ENCODE measurements at regions not wholly inside any gene's neighbourhood (a gene's known extent, or its start where the extent isn't known, plus 50 kb on each side); places are given as distances from the start of the nearest gene placed in this dataset.

DNA sequence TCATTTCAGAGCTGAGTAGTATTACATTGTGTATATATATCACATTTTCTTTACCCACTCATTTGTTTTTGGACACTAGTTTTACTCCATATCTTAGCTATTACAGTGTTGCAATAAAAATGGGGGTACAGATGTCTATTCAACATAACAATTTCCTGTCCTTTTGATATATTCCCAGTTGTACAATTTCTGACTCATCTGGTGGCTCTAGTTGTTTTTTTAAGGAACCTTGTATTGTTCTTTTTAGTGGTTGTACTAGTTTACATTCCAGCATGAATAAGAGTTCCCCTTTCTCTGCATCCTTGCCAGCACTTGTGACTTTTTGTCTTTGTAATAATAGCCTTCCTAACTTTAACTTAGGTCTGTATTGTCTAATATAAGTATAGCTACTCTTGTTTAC is 739.9 kb downstream of the XPNPEP1 start:
- H3K9me3 ChIP-seq (ENCODE audit: control insufficient read depth, insufficient read depth, low read depth, low read length): no peaks in the 10 kb centered on the region
- CTCF ChIA-PET: interaction anchor here (0.6 kb wide), 1 partner anchor 1292 kb away, joined by 3 read pairs; no protein-coding TSS in a partner anchor
- no peak overlapping the region for H3K4me3 ChIP-seq (ENCODE audit: low read depth, low read length)
- no peaks in the 10 kb centered on the region for H3K4me1 ChIP-seq (ENCODE audit: control insufficient read depth, insufficient read depth, low read length)
- POLR2A ChIA-PET: no interaction called here
- no peak overlapping the region for H3K27ac ChIP-seq (ENCODE audit: extremely low read depth, low read depth, low read length)
- TF ChIP-seq ZBTB7A (tag by site-specific recombination; IDR thresholded peaks at IDR 0.05; ENCODE audit: low read depth) (no peak), ZNF596 (tag by site-specific recombination; IDR thresholded peaks at IDR 0.05) (no peak), ZNF707 (tag by site-specific recombination; IDR thresholded peaks at IDR 0.05) (no peak)
- TF ChIP-seq, protein P1, sequence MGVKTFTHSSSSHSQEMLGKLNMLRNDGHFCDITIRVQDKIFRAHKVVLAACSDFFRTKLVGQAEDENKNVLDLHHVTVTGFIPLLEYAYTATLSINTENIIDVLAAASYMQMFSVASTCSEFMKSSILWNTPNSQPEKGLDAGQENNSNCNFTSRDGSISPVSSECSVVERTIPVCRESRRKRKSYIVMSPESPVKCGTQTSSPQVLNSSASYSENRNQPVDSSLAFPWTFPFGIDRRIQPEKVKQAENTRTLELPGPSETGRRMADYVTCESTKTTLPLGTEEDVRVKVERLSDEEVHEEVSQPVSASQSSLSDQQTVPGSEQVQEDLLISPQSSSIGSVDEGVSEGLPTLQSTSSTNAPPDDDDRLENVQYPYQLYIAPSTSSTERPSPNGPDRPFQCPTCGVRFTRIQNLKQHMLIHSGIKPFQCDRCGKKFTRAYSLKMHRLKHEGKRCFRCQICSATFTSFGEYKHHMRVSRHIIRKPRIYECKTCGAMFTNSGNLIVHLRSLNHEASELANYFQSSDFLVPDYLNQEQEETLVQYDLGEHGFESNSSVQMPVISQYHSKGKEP (tag by site-specific recombination; IDR thresholded peaks at IDR 0.05): no peak
- H3K36me3 ChIP-seq (ENCODE audit: control insufficient read depth in 2 of 2, insufficient read depth in 1 of 2, low read length in 2 of 2): no peaks in the 10 kb centered on the region

DNA sequence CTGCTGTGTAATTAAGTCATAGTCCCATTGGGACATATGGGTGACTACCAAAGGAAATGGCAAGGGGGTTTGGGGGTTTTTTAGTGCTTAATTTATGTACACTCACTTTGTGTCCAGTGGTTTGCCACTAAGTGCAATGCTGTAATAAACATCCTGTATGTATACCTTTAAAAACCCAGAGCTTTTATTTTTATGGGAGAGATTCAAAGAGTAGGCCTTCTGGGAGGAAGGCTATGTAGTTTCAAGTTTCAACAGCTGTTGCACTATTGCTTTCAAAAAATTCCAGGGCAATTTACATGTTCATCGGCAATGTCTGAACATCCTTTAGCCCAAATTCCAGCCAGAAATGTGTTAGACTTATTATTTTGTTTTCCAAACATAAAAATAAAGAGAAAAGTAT is 744.7 kb downstream of the XPNPEP1 start:
- H3K9me3 ChIP-seq (ENCODE audit: control insufficient read depth, insufficient read depth, low read depth, low read length): no peaks in the 10 kb centered on the region
- POLR2A ChIA-PET: no interaction called here
- no peak overlapping the region for H3K4me3 ChIP-seq (ENCODE audit: low read depth, low read length)
- CTCF ChIA-PET: no interaction called here
- H3K36me3 ChIP-seq (ENCODE audit: control insufficient read depth in 2 of 2, insufficient read depth in 1 of 2, low read length in 2 of 2): no peaks in the 10 kb centered on the region
- TF ChIP-seq ZNF138 (tag by site-specific recombination; IDR thresholded peaks at IDR 0.05; ENCODE audit: borderline replicate concordance): no peak
- no peak for TF ChIP-seq ZNF785 (tag by site-specific recombination; IDR thresholded peaks at IDR 0.05)
- TF ChIP-seq, protein P1 (tag by site-specific recombination; IDR thresholded peaks at IDR 0.05): no peak
- TF ChIP-seq PRDM1 (tag by site-specific recombination; IDR thresholded peaks at IDR 0.05): no peak
- TF ChIP-seq OVOL3 (tag by site-specific recombination; IDR thresholded peaks at IDR 0.05): no peak
- TF ChIP-seq TCF7L2 (IDR thresholded peaks at IDR 0.05; ENCODE audit: borderline replicate concordance, low read depth, low read length): no peak
- TF ChIP-seq SCRT2 (tag by site-specific recombination; IDR thresholded peaks at IDR 0.05): no peak
- TF ChIP-seq ZNF175 (tag by site-specific recombination; IDR thresholded peaks at IDR 0.05): no peak
- TF ChIP-seq ZNF48 (tag by site-specific recombination; IDR thresholded peaks at IDR 0.05): no peak
- TF ChIP-seq ZEB2 (tag by site-specific recombination; IDR thresholded peaks at IDR 0.05): no peak
- no peak for TF ChIP-seq ZNF777 (tag by site-specific recombination; IDR thresholded peaks at IDR 0.05; ENCODE audit: borderline replicate concordance)
- no peak for TF ChIP-seq TRIM28 (IDR thresholded peaks at IDR 0.05; ENCODE audit: borderline replicate concordance, low read length)
- TF ChIP-seq ZNF654 (tag by site-specific recombination; IDR thresholded peaks at IDR 0.05; ENCODE audit: low read depth): no peak
- TF ChIP-seq ZNF677 (tag by site-specific recombination; IDR thresholded peaks at IDR 0.05): no peak
- no peaks in the 10 kb centered on the region for H3K4me1 ChIP-seq (ENCODE audit: control insufficient read depth, insufficient read depth, low read length)
- H3K27ac ChIP-seq (ENCODE audit: extremely low read depth, low read depth, low read length): no peak overlapping the region

DNA sequence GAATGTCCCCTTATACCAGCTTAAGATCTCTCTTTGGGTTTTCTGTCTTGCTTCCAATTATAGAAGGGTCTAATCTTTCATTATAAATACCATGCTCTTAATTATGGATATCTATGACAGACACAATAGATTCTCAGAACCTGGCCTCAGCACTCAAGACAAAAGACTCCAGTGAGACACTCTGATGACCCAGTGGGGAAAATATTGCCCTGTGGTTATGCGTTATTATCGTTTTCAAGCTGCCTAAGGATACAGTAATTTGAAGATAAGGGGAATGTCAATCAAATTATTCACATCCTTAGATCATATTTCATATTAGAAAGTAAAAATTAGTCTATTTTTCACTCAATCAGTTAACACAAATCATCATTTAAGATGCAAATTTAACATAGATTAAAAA is 748.8 kb downstream of the XPNPEP1 start:
- Histone ChIP-seq H3K9me3 (ENCODE audit: control insufficient read depth, insufficient read depth, low read depth, low read length) (no peaks in the 10 kb centered on the region), H3K4me1 (ENCODE audit: control insufficient read depth, insufficient read depth, low read length) (no peaks in the 10 kb centered on the region), H3K27ac (ENCODE audit: extremely low read depth, low read depth, low read length) (no peak overlapping the region), H3K4me3 (ENCODE audit: low read depth, low read length) (no peak overlapping the region), H3K36me3 (ENCODE audit: control insufficient read depth in 2 of 2, insufficient read depth in 1 of 2, low read length in 2 of 2) (no peaks in the 10 kb centered on the region)
- no peak for TF ChIP-seq ZNF768 (tag by site-specific recombination; IDR thresholded peaks at IDR 0.05)
- TF ChIP-seq, protein P2, sequence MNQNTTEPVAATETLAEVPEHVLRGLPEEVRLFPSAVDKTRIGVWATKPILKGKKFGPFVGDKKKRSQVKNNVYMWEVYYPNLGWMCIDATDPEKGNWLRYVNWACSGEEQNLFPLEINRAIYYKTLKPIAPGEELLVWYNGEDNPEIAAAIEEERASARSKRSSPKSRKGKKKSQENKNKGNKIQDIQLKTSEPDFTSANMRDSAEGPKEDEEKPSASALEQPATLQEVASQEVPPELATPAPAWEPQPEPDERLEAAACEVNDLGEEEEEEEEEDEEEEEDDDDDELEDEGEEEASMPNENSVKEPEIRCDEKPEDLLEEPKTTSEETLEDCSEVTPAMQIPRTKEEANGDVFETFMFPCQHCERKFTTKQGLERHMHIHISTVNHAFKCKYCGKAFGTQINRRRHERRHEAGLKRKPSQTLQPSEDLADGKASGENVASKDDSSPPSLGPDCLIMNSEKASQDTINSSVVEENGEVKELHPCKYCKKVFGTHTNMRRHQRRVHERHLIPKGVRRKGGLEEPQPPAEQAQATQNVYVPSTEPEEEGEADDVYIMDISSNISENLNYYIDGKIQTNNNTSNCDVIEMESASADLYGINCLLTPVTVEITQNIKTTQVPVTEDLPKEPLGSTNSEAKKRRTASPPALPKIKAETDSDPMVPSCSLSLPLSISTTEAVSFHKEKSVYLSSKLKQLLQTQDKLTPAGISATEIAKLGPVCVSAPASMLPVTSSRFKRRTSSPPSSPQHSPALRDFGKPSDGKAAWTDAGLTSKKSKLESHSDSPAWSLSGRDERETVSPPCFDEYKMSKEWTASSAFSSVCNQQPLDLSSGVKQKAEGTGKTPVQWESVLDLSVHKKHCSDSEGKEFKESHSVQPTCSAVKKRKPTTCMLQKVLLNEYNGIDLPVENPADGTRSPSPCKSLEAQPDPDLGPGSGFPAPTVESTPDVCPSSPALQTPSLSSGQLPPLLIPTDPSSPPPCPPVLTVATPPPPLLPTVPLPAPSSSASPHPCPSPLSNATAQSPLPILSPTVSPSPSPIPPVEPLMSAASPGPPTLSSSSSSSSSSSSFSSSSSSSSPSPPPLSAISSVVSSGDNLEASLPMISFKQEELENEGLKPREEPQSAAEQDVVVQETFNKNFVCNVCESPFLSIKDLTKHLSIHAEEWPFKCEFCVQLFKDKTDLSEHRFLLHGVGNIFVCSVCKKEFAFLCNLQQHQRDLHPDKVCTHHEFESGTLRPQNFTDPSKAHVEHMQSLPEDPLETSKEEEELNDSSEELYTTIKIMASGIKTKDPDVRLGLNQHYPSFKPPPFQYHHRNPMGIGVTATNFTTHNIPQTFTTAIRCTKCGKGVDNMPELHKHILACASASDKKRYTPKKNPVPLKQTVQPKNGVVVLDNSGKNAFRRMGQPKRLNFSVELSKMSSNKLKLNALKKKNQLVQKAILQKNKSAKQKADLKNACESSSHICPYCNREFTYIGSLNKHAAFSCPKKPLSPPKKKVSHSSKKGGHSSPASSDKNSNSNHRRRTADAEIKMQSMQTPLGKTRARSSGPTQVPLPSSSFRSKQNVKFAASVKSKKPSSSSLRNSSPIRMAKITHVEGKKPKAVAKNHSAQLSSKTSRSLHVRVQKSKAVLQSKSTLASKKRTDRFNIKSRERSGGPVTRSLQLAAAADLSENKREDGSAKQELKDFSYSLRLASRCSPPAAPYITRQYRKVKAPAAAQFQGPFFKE (tag by site-specific recombination; IDR thresholded peaks at IDR 0.05; ENCODE audit: borderline replicate concordance): no peak
- ChIA-PET CTCF (interaction anchor here (0.9 kb wide), 1 partner anchor 53 kb away, joined by 4 read pairs; no protein-coding TSS in a partner anchor), POLR2A (no interaction called here)
